ENCODE measurements at regions not wholly inside any gene's neighbourhood (a gene's known extent, or its start where the extent isn't known, plus 50 kb on each side); places are given as distances from the start of the nearest gene placed in this dataset.
A peak's percentile ranks its signal among the peaks of the same experiment; 100 is the strongest.

DNA sequence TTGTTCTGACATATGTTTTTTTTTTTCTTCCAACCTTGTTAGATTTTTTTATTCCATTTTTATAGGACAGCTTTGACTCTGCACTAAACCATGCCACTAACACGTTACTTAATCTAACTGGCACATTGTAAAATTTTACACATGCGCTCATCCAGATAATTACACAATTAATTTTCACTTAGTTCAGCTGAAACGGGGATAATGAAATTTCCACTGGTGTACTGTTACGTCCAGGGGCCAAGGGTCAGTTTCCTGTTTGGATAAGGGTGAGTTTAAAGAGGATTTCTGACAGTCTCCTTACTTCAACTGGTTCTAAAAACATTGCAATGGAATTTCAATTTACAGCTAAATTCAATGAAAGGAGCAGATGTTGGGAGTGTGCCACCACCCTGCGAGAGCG, 221.8 kb upstream of the CEP162 start:
- peak overlapping the region; percentile 43 for H3K4me2 ChIP-seq (ENCODE audit: insufficient read depth, low read length)
- H3K9me1 ChIP-seq (replicated peaks; ENCODE audit: control insufficient read depth, extremely low read depth, insufficient read depth, low read length), result no peaks in the 10 kb centered on the region
- H2AFZ ChIP-seq (ENCODE audit: low read depth, low read length), result peak overlapping the region; percentile 13
- ChIA-PET POLR2A (no interaction called here), CTCF (interaction anchor here (0.7 to 1.8 kb wide), 4 partner anchors 9 to 279 kb away, joined by 3 to 7 read pairs (median 4); no protein-coding TSS in a partner anchor)
- no peaks in the 10 kb centered on the region for H3K79me2 ChIP-seq (ENCODE audit: control insufficient read depth, insufficient read depth, low read length)
- dilution Hi-C loops (cut with MboI; ENCODE audit: extremely low pct_ligation_motif_present, low sequenced_read_pairs) (no loop called here), intact Hi-C loops (cut with micrococcal nuclease) (no loop called here)
- no peaks in the 10 kb centered on the region for H3K36me3 ChIP-seq (ENCODE audit: control insufficient read depth in 2 of 2, extremely low read depth in 1 of 2, insufficient read depth in 2 of 2, low read length in 2 of 2)
- no peak for FAIRE-seq
- H3K4me3 ChIP-seq (replicated peaks in 1 of 3; ENCODE audit: insufficient read depth in 1 of 3, low read depth in 1 of 3, low read length in 3 of 3), result no peak overlapping the region
- no TSS peak for BruUV-seq (replicated peaks)
- no peaks in the 10 kb centered on the region for H3K27me3 ChIP-seq (ENCODE audit: control insufficient read depth in 2 of 2, insufficient read depth in 2 of 2, low read length in 2 of 2)
- H3K27ac ChIP-seq (ENCODE audit: insufficient read depth, low read depth, low read length), result no peak overlapping the region
- no peak overlapping the region for H3K9ac ChIP-seq (replicated peaks; ENCODE audit: extremely low read depth, insufficient read depth, low read length)
- peaks cover 6% of the 10 kb centered on the region for H3K4me1 ChIP-seq (ENCODE audit: control insufficient read depth, extremely low read depth, insufficient read depth, low read length)
- no peaks in the 10 kb centered on the region for H4K20me1 ChIP-seq (replicated peaks; ENCODE audit: control insufficient read depth, extremely low read depth, insufficient read depth, low read length)
- no peak for TF ChIP-seq POLR2AphosphoS5 (IDR thresholded peaks at IDR 0.05; ENCODE audit: insufficient read depth, low read depth, low read length)
- TF ChIP-seq FOS (IDR thresholded peaks at IDR 0.05; ENCODE audit: borderline replicate concordance, insufficient read depth, low read length), result no peak
- no peaks in the 10 kb centered on the region for H3K9me3 ChIP-seq (replicated peaks; ENCODE audit: control insufficient read depth, insufficient read depth, low read length)
- peak; percentile 67 for DNase-seq (ENCODE audit: low read depth, low spot score)

DNA sequence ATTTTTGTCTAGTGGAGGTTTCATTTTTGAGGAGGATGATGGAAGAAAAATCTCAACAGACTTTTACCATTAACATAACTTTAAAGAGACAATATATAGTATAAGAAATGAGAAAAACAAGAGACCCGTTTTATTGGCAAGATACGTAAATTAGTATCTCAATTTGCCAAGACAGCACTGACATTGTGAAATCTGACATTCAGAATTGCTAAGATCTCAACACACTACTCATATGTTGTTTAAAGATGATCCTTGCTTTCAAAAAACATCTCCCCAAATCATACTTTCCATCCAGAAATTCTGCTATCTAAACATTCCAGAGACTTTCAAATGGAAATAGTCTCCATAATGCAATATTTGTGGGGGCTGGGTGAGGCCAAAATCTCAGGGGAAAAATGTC, 220.9 kb upstream of the CEP162 start:
- CTCF ChIA-PET, result interaction anchor here (1.6 kb wide), 1 partner anchor 20 kb away, joined by 6 read pairs; no protein-coding TSS in a partner anchor

More for the DNA sequence above, 220.9 kb upstream of the CEP162 start:
- Histone ChIP-seq H3K4me2 (ENCODE audit: insufficient read depth, low read length) (no peak overlapping the region), H3K9ac (replicated peaks; ENCODE audit: extremely low read depth, insufficient read depth, low read length) (no peak overlapping the region), H3K27me3 (ENCODE audit: control insufficient read depth in 2 of 2, insufficient read depth in 2 of 2, low read length in 2 of 2) (no peaks in the 10 kb centered on the region), H3K79me2 (ENCODE audit: control insufficient read depth, insufficient read depth, low read length) (no peaks in the 10 kb centered on the region), H4K20me1 (replicated peaks; ENCODE audit: control insufficient read depth, extremely low read depth, insufficient read depth, low read length) (no peaks in the 10 kb centered on the region), H3K27ac (ENCODE audit: insufficient read depth, low read depth, low read length) (no peak overlapping the region), H2AFZ (ENCODE audit: low read depth, low read length) (no peak overlapping the region), H3K4me3 (replicated peaks in 1 of 3; ENCODE audit: insufficient read depth in 1 of 3, low read depth in 1 of 3, low read length in 3 of 3) (no peak overlapping the region), H3K9me3 (replicated peaks; ENCODE audit: control insufficient read depth, insufficient read depth, low read length) (no peaks in the 10 kb centered on the region), H3K36me3 (ENCODE audit: control insufficient read depth in 2 of 2, extremely low read depth in 1 of 2, insufficient read depth in 2 of 2, low read length in 2 of 2) (no peaks in the 10 kb centered on the region), H3K4me1 (ENCODE audit: control insufficient read depth, extremely low read depth, insufficient read depth, low read length) (peaks cover 6% of the 10 kb centered on the region), H3K9me1 (replicated peaks; ENCODE audit: control insufficient read depth, extremely low read depth, insufficient read depth, low read length) (no peaks in the 10 kb centered on the region)
- no peak for DNase-seq (ENCODE audit: low read depth, low spot score)
- intact Hi-C loops (cut with micrococcal nuclease), result no loop called here
- no peak for FAIRE-seq
- TF ChIP-seq JUN (IDR thresholded peaks at IDR 0.05; ENCODE audit: borderline replicate concordance, insufficient read depth, insufficient read length, low read depth) (no peak), GATA2 (IDR thresholded peaks at IDR 0.05; ENCODE audit: insufficient read depth, insufficient read length, low read depth, low read length) (no peak), POLR2AphosphoS5 (IDR thresholded peaks at IDR 0.05; ENCODE audit: insufficient read depth, low read depth, low read length) (no peak), POLR2A (IDR thresholded peaks at IDR 0.05; ENCODE audit: low read depth, low read length) (no peak), FOS (IDR thresholded peaks at IDR 0.05; ENCODE audit: borderline replicate concordance, insufficient read depth, low read length) (no peak), EZH2 (IDR thresholded peaks at IDR 0.05; ENCODE audit: borderline replicate concordance, low read depth, low read length, severe bottlenecking) (no peak), MYC (IDR thresholded peaks at IDR 0.05; ENCODE audit: low read depth, low read length) (no peak)
- TF ChIP-seq, protein P1, sequence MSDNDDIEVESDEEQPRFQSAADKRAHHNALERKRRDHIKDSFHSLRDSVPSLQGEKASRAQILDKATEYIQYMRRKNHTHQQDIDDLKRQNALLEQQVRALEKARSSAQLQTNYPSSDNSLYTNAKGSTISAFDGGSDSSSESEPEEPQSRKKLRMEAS (IDR thresholded peaks at IDR 0.05; ENCODE audit: insufficient read depth, insufficient read length), result no peak
- TF ChIP-seq, protein P2, sequence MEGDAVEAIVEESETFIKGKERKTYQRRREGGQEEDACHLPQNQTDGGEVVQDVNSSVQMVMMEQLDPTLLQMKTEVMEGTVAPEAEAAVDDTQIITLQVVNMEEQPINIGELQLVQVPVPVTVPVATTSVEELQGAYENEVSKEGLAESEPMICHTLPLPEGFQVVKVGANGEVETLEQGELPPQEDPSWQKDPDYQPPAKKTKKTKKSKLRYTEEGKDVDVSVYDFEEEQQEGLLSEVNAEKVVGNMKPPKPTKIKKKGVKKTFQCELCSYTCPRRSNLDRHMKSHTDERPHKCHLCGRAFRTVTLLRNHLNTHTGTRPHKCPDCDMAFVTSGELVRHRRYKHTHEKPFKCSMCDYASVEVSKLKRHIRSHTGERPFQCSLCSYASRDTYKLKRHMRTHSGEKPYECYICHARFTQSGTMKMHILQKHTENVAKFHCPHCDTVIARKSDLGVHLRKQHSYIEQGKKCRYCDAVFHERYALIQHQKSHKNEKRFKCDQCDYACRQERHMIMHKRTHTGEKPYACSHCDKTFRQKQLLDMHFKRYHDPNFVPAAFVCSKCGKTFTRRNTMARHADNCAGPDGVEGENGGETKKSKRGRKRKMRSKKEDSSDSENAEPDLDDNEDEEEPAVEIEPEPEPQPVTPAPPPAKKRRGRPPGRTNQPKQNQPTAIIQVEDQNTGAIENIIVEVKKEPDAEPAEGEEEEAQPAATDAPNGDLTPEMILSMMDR (IDR thresholded peaks at IDR 0.05; ENCODE audit: extremely low read depth in 1 of 2, insufficient read depth in 1 of 2, low read depth in 1 of 2, low read length in 2 of 2), result no peak
- POLR2A ChIA-PET, result no interaction called here
- dilution Hi-C loops (cut with MboI; ENCODE audit: extremely low pct_ligation_motif_present, low sequenced_read_pairs), result no loop called here
- BruUV-seq (replicated peaks), result no TSS peak
